ENCODE measurements at regions not wholly inside any gene's neighbourhood (a gene's known extent, or its start where the extent isn't known, plus 50 kb on each side); places are given as distances from the start of the nearest gene placed in this dataset.

DNA sequence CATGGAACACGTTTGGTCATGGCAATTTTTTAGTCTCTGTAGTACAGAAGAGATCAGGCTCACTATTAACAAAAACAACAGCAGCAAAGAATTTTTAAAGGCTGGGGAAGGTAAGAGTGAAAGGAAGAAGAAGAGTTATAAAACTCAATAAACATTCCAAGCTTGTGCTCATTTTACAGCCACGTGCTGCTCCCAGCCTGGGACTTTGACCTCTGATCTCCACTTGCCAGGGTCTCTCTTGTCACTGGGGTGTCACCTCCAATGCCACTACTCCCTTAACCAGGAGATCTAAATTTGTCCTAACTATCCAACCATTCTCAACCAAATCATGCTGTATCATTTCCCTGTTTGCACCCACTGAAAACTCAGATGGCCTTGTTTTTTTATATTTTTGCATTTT is 605.1 kb downstream of the VRK1 start:
- no peak for DNase-seq (ENCODE audit: low spot score)

- DNase-seq (ENCODE audit: low spot score): no peak
These were observed 610.7 kb downstream of the VRK1 start for GRCh38 chr14:97407701-97408407.

DNA sequence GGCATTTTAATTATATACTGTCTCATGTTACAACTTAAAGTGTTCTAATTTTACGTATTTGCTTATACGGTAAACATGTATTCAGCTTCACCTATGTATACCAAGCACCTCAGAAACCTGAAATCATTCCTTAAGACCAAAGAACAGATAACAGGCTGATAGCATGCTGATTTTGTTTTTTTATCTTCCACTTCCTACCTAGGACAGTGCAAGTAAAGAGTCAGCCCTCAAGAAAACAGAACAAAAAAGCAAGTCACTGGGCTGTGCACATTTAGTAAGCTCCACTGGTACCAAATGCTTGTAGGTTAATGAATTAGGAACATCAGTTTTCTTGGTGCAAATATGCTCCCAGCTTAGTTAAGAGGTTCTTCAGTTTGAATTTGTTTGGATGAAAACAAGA is 611.3 kb downstream of the VRK1 start:
- DNase-seq (ENCODE audit: low spot score): no peak

GRCh38 chr14:97408937-97409815 is 612.0 kb downstream of the VRK1 start:
- no peak for DNase-seq (ENCODE audit: low spot score)

DNA sequence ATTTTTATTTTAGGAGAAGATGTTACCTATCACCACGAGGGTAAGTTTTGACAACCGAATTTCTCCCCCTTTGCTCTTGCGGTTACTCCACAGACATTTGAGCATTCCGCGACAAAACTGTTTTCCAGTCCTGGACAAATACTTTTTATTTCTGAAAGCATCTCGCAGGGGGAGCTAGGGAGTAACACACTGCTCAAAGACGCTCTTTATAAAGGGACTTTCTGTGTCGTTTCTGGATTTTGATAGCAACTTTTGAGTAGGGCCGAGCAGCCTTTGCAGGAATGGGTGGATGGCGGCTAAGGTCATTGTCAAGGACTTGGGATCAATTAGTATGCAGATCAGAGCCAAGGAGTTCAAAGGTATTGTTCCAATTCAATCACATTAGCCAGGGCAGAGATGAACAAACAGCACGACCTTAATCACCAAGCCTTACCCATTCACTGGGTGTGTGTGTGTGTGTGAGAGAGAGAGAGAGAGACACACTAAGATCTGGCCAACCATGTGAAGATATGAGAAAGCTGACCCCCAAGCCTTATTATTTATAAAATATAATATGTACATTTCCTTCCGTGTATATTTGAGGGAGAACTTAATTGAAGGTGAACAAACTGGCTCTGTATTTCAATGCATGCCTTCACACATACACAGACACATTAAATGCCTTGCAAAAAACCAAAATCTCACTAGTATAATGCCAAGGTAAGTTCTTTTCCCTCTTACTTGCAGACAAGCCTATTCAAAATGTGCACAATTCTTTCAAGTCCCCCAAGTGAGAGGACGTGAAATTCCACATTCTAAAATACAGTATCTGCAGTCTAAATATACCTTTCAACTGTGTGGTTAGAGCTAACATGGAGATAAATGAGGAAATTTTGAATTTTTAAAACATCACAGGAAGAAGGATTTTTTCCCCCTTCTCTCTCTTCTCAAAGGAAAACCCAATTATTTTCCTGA is 613.8 kb downstream of the VRK1 start:
- DNase-seq (ENCODE audit: low spot score): peak; percentile 60

- peak; percentile 11 for DNase-seq (ENCODE audit: low spot score)
These were observed 614.9 kb downstream of the VRK1 start for GRCh38 chr14:97411938-97412612.

GRCh38 chr14:97413022-97413539 is 615.9 kb downstream of the VRK1 start:
- peak; percentile 25 for DNase-seq (ENCODE audit: low spot score)

GRCh38 chr14:97413966-97414717 is 617.0 kb downstream of the VRK1 start:
- no peak for DNase-seq (ENCODE audit: low spot score)

DNA sequence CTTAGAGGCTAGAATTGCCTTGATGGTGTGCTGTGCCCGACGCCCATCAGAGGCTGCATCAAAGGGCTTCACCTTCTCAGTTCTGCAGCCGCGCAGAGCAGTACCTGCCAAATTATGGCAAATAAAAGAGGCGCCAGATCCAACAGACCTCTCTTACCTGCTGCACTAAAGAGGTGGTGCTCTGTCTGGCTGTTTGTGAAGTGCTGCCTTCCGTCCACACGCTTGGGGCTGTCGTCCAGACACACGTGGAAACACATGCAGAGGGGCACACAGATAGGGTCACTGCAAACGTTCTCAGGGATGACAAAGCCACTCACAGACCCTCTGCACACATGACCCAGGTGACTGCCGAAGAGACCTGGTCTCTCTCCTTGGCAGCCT is 617.5 kb downstream of the VRK1 start:
- no peak for DNase-seq (ENCODE audit: low spot score)

- peak; percentile 10 for DNase-seq (ENCODE audit: low spot score)
These were observed 618.7 kb downstream of the VRK1 start for GRCh38 chr14:97415907-97416306.

- no peak for DNase-seq (ENCODE audit: low spot score)
These were observed 619.4 kb downstream of the VRK1 start for GRCh38 chr14:97416550-97416949.

DNA sequence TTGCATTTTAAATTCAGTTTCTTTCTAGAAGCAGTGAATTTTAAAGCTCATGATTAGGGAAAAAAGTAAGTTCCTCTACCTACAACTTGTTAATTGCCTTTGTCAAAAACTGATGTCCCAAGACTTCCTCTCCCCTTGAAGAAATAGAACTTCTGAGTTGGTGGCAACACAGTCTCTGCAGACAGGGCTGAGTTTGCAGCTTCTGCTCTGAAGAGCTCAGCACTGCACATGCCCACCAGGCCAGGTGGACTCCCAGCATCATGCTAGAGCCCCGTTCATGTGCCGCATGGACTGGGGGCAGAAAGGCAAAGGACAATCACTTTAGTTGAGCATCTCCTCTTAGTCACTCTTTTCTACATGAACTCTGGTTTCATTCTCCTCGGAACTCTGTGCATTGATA is 620.1 kb downstream of the VRK1 start:
- no peak for DNase-seq (ENCODE audit: low spot score)

DNA sequence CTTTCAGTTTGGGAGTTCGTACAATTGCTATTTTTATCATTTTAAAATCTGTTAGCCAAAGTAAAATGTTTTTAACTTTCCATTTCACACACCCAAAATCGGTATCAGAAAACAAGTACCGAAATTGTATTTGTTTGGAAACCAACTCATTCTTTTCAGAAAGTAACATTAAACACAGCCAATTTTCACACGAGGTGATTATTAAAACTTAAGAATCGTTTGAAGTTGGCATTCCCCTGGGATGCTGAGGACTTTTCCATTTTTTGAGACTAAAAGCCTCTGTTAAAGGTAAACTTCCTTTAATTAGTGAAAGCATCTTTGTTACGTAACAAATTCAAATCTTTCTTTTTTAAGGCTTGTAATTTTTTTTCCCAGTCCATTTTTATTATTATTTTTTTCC is 623.0 kb downstream of the VRK1 start:
- DNase-seq (ENCODE audit: low spot score): no peak

DNA sequence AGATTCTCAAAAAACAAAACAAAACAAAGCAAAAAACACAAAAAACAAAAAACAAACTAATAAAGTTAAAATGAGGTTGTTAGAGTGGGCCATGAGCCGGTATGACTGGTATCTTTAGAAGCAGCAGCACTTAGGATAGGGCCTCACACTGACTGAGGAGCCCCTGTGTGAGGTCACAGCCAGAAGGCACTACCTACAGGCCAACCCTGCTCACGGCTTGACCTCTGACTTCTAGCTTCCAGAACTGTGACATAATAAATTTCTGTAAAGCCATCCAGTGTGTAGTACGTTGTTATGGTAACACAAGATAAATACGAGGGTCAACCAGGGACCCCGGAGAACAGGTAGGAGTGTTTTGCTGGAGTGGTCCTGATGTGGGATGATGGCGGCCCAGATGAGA is 629.6 kb downstream of the VRK1 start:
- no peak for DNase-seq (ENCODE audit: low spot score)

GRCh38 chr14:97428808-97429440 is 631.7 kb downstream of the VRK1 start:
- no peak for DNase-seq (ENCODE audit: low spot score)

DNA sequence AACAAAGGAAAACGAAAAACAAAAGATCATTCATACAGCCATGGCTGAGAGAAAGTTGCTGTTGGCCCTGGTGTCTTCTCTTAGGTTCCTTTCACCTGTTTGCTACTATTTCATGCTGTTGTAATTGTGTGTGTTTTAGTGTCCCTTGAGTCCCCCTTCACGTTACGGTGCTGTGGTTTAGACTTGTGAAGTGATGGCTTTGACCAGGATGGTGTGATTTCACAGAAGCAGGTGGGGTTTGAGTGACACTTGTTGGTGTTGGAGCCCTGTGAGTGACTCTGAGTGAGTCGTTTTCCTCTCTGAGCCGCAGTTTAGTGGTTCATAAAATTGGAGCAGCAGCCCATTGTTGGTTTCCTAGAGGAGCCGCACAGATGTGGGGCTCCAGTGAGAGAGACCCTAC is 635.4 kb downstream of the VRK1 start:
- no peak for DNase-seq (ENCODE audit: low spot score)

DNA sequence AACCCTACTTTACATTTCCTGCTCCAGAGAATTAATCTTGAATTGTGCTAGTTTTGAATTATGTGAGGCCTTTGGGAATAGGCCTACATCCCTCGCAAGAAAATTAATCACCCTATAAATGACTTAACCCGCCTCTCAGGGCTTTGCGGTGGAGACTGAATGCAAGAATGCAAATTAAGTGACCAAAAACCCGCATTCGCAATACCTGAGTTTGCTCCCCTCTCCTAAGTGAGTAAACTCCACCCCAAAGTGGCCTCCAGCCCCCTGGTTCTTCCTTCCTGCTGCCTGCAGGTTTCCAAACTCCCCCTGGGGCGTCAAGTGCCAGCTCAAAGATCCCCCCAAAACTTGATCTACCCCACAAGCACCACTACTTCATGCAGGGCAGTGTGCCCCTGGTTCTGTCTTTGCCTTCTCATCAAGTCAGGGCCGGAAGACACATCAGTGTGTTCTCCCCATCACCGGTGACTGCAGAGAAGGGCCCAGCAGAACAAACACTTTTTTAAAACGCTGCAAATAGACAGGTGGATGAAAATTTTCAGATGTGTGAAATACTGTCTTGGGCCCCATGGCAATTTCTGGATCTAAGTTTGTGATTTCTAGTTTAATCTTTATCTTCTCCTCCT is 644.7 kb downstream of the VRK1 start:
- DNase-seq (ENCODE audit: low spot score): no peak

DNA sequence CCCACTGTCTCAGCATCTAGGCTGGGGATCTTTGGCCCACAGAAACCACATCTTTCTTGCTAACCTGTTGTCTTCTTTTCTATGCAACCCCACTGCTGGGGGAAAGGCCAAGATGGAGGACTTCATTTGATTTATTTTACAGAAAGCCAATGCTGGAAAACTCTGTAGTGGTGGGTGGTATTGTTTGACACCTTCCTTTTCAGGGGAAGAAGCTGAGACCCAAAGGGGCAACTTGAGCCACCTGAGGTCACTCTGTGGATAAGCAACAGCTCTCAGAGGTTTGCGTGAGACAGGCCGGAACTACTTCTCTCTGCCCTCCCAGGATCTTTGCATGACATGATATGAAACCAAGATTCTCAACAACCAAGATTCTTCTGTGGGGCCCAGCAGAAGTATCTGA is 645.2 kb downstream of the VRK1 start:
- DNase-seq (ENCODE audit: low spot score): no peak

DNA sequence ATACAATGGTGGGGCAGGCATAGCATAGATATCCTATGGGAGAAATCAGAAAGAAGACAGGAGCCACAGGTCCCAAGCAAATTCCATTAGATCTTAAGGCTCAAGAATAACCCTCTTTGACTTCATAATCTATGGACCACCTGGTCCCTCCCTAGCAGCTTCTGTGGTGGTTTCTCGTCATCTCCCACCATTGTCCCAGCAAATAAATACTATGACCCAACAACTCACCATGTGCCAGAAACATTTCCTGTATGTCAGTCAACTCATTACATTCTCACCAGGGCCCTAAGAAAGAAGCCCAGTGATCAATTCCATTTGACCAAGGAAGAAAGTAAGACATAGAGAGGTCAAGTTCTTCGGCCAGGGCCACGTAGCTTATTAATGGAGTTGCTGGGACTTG is 646.2 kb downstream of the VRK1 start:
- DNase-seq (ENCODE audit: low spot score): no peak

DNA sequence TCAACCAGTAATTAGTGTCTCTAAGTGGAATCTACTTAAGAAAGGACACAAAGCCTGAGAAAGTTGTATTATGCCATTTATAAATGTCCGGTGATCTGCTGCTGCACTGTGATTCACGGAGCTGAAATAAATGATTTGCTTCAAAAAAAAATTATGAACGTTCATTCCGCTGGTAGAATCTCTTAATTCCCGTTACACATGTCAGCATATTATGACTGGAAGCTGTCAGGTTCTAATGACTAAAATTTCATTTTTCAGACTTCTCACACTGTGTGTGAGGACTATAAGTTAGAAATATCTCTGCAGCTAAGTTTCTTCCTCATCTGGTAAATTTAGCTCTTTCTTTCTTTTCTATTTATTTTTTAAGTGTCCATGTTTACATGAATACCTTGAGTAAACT is 647.1 kb downstream of the VRK1 start:
- no peak for DNase-seq (ENCODE audit: low spot score)
